GM21825 (cell line): ENCODE measurements at regions not wholly inside any gene's neighbourhood (a gene's known extent, or its start where the extent isn't known, plus 50 kb on each side); places are given as distances from the start of the nearest gene placed in this dataset.

Experiments
- ATAC-seq: cut with Tn5 transposase; IDR thresholded peaks from one replicate; pipeline ENCODE4 v1.9.1; 2021; ENCODE audit warnings: mild to moderate bottlenecking, moderate library complexity; ENCODE audit not compliant: unreplicated experiment

DNA sequence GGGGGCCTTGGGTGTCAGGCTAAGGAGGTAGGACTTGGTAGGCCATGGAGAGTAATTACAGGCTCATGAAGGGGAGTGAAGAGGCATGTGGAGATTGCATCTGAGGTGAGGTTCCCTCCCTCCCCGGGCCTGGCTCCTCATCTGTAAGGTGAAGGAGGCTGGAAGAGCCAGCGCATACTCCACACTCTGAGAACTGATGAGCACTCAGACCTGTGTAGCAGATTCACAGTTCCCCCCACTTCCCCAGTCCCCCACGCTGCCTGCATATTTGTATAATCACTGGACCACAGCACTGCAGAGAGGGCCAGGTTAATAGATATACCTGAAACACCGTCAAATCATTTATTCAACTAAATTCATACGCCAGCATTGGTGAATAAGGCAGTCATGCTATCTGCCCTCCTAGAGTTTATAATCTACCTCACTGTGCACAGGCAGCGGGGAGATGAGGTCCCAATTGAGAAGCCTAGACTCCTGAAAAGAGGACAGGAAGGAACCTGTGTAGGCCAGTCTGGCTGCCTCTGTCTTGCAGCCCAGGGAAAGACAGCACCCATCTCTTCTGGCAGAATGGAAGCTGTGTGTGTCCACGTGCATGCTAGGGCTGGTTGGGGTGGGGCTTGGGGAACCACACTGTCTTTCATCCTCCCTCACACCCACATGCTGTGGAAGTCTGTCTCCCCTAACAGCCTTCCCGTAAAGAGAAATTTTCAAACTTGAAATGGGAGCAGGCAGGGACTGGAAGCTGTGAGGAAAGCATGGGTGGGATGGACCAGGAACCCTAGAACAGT lies 110.6 kb upstream of the ATP1A1 start:
- no peak for ATAC-seq

DNA sequence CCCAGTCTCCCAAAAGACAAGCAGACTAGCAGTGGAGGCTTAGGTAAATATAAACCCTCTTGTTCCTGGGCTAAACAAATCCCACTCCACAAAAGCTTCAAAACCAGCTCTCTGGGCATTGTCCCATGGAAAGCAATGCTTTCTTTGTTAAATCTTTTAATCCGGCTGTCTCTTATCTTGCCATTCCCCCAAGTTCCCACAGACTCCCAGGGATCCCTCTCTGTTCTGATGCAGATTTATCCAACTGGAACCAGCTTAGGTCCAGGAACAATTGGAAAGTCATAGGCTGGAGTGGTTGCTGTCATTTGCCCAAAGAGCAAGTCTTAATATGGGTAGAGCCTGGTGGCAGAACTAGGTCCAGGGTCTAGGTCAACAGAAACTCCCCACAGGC lies 110.1 kb upstream of the ATP1A1 start:
- no peak for ATAC-seq

DNA sequence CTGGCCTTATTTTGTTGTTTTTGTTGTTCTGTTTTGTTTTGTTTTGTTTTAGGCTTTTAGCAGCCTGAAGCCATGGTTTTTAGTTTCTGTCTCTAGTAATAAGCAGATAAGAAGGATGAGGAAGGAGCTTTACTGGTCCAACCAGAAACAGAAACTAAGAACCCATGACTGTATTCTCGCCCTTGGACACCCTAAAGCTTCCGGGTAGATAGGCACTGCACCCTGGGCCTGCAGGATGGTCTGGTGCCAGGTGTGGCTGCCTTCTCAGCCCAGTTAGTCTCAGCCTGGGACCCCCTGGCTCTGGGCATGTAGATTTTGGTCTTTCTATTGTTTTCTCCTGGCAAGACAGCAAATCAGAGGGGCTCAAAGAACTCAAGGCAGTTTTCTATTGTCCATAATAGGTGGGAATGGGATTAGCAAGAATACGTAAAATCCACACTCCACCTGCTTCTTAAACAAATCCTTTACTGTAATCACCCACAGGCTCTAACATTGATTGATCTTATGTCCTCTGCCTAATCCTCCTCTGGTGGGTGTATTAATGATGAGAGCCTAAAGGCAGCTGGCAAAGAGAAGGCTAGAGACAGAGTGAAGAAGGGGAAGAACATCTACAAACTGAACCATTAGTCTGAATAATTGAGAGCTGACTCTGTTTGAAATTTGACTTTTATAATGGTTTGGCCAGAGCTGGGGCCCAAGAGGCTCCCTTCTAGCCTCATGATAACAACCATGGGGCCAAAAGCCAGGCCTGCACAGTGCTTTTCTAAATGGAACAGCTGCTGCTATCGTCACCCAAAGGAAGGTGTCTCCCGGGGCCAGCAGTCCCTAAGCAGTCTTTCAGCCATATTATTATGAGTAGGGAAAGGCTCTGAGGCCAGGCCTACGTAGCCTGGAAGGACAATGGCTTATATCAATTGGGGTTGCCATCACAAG lies 106.8 kb upstream of the ATP1A1 start:
- ATAC-seq: no peak

DNA sequence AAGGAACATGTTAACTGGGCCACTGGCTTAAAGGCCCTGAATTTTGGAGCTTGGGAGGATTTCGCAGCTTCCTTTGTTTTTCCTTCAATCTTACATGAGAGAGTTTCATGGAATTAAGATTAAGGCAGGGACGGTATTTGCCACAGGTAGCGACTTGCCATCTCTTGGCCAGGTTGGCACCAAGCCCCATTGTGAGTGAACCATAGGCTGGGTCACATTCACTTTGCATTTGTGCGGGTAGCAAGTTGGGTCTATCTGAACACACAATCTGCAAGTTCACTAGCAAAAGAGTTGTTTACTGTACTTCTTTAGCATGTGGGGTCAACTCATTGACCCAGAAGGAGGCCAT lies 106.2 kb upstream of the ATP1A1 start:
- no peak for ATAC-seq

DNA sequence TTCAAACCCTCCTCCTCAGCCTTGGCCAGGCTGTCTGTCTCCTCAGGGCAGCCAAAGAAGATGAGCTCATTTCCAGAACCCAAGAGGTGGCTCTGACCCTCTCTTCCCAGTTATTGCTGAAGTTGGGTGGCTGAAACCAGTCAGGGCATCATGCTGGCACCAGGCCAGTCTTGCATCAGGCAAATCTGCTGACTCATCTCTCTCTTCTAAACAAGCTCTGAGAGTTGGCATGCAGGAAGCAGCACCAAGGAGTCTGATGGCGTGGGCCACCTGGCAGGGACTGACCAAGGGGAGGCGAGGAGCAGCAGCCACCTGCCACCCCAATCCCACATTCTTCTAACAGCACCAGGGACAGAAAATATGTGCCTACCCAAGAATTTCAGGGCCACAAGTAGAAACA lies 104.8 kb upstream of the ATP1A1 start:
- ATAC-seq: no peak

DNA sequence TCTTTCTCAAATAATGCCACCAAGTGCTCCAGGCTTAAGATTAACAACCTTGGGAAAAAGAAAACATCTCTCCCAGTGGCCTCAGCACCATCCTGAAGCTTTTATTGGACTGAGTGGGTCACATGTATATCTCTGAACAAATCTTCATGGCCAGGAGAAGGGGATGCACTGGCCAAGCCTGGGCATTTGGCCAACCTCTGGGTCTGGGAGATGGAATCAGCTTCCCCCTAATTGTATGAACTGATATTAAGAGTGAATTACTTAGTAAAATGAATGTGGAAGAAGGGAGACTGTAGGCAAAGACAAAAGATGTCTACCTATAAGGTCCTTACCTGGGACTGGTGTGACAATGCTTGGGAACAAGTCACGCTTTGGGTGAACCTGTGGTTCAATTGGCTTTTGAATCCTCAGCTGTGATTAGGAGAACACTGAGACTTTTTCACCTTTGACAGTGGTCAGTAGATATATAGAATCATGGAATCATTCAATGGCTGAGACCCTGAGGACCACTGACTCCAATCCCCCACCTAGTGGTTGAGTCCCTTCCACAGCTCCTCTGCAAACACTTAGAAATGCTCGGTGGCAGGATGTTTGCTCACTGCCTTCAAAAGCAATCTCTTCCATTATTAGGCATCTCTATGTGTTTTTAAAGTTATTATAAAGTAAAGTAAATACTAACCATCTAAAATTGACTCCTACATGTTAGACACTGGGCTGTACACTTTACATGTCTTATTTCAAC lies 102.6 kb upstream of the ATP1A1 start:
- ATAC-seq: no peak

DNA sequence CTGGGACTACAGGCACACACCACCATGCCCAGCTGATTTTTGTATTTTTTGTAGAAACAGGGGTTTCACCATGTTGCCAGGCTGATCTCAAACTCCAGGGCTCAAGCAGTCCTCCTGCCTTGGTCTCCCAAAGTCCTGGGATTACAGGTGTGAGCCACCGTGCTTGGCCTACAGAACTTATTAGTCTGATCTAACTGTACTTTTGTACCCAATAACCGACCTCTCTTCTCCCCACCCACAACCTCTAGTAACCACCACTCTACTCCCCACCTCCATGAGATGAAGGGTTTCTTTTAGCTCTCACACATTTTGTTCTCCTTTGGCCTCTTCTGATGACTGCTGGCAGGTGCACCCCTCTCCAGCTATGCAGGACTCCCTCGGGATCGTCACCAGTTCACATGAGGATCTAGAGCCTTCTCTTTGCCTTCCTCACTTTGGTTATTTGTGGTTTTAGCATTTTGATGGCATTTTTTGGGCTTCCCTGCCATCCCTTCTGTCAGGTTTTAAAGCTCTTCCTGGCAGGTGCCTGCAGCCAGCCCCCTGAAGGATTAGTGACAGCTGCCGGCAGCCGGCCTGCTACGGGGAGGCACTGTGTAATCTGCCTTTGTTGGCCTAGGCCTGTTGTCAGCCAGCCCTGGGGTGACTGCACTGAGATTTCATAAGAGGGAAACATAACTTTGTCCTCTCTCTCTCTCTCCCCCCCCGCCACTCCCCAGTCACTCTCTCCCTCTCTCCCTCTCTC lies 99.8 kb upstream of the ATP1A1 start:
- ATAC-seq: no peak

DNA sequence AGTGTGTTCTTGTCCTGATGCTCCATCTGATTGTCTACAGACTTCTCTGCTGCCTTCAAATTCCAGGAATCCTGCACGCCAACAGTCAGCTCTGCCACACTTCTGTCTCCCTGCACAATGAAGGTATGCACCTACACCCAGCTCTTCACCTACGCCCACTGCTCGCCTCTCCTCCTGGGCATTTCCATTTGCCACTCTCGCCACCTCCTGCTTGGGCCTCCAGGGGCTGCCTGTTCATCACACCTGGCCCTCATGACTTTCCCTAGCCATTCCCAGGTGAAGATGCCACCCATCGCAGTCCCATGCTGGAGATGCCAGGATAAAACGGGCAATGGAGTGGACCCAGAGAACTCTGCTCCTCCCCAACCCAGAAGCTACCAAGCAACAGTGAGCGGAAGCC lies 96.5 kb upstream of the ATP1A1 start:
- no peak for ATAC-seq

DNA sequence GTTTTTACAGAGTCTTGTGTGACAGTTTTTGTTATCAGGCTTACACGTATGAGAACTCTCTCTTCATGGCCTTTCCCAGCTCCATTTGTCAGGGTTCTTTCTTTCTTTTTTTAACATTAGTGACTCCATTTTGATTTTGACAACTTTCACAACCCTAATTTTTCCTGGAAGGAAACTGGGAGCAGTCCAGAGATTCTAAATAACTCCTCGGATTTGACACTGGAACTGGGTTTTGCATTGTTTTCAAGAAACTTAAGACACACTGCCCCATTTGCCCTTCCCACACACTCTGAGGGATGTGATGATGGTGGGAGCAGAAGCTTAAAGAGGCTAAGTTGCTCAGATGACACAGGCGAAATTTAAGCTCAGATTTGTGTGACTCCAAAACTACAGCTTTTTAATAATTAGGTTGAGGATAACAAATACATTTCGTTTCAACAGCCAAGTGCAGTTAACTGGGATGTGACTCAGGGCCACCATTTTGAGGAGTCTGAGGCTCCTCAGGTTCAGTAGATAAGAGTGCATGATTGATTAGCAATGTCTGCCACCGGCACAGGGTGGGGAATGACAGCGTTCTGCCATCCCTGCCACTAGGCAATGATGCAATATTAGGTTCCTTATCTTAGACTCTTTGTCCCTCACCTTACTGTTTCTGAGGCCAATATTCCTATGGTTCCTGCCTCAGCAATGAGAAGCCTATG lies 95.1 kb upstream of the ATP1A1 start:
- no peak for ATAC-seq

DNA sequence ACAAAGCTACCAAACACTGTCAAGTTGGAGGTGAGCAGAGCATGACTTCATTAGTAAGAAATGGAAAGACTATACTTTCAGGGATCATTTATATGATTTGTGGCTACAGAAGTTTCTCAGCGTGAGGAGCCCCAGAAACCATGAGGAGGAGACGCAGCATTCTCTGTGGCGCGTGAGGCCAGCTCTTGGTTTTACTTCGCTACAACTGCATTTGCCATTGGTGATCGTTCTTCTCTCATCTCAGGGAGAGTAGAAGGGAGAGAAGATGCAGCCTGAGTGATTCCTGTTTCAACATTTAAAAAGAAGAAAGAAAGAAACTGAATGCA lies 94.5 kb upstream of the ATP1A1 start:
- ATAC-seq: no peak

DNA sequence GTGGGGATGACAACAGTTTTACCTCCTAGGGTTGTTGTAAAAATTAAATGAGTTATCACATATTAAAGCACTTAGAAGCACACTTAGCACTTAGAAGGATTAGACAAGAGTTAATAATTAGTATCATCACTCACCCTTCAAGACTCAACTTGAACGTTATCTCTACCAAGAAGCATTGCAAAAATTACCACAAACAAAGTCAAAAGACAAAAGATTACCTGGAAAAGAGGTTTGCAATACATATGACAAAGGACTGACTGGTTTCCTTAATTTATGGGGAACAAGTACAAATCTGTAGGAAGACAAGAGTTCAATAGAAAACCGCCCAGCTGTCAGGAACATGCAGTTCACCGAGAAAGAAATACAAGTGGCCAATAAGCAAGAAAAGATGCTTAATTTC lies 93.3 kb upstream of the ATP1A1 start:
- no peak for ATAC-seq

DNA sequence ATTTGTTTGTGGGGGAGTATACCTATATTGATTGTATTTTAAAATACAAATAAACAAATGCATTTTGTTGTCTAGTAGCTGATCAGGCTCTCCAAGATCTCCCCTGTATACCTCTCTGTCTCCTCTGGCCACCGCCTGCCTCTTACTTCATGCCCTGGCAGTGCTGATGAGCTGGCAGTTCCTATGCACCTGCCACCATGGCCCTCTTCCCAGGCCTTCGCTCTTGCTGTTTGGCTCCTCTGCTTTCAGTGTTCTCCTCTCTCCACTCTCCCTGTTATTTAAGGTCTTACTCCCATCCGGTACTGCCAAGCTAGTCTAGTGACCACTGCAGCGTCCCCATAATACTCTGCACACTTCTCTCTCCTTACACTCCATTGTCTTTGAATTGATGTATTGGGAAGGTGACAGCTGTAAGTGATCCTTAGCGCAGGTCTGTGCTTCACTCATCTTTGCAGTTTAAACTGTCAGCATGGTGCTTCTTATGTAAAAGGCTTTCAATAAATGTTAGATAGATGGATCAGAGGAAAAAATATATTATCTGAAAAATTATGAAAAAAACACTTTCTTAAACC lies 88.1 kb upstream of the ATP1A1 start:
- ATAC-seq: no peak

DNA sequence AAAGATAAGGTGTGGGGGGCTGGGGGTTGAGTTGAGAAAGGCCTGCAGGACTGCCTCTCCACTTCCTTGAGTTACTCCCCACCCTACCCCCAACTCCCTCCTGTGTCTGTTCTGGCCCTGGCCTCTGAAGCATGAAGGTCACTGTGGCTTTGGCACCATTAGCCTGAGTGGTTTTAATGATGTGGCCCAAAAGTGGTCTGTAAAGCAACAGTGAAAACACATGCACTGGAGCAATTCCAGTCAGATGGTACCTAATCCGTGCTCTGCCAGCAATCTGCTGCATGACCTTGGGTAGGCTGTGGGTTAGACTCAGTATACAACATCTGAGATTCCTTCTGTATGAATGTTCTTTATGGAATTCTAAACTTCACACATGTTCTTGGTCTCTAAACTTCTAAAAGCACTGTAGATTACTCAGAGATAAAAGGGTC lies 86.5 kb upstream of the ATP1A1 start:
- ATAC-seq: no peak

DNA sequence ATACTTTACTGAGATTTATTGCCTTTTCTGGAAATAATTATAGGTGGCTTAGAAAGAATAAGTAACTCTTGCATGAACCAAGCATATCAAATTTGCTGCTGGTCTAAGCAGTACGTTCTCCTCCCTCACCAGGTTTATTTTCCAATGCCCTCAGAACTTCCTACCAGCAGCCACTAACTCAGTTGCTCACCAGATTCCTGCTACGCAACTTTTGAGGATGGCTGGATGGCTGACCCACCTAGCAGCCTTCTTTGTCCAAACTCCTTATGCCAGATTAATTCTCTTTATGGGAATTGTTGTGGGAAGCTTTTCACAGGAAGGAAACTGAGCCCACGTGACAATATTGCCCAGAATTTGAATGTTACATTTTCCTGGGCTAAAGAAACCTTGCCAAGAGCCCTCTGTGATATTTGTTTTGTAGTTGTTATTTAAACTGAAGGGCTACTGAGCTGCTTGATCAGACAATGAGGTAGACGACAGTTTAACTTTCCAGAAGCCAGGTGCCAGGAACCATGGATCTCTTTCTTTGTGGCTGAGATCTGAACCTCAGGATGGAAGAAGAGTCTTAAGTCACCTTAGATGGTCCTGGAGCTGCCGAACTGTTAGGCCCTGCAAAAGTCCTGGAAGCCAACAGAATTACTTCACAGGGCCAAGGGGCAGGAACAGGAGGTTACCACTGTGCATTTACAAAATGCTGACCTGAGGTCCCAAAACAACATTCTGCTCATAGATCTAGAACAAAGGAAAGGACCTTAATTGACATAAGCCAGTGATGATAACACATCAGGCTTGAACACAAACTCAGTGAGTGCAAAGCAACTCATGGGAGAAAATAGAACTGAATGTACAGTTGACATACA lies 85.5 kb upstream of the ATP1A1 start:
- ATAC-seq: no peak

DNA sequence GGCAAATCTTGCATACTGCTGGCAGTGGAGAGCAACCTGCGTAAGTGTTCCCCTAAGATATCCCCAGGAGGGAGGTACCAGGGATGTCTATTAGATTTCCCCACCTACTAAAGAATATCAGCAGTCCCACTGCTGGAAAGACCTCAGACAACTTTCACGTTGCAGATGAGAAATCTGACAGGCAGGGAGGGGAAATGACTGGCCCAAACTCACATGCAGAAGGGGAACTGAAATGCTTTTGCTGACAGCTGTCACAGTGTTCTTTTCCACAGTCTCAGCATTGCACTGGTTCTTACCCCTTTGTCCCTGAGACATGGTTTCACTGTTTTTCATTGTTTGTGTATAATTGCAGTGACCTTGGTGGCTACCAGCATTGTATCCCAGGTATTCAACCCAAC lies 84.8 kb upstream of the ATP1A1 start:
- ATAC-seq: no peak

DNA sequence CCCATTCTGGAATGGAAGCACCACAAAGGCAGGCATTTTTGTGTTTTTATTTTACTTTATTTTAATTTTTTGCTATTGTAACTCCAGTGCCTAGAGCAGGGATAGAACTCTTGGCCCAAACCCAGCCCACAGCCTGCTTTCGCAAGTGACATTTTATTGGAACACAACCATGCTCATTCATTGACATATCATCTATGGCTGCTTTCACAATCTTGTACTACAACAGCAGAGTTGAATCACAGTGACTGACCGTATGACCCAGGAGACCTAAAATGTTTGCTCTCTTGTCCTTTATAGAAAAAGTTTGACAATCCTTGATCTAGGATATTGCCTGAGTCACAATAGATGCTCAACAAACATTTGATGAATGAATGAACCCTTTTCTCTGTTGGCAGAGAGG lies 83.9 kb upstream of the ATP1A1 start:
- no peak for ATAC-seq

DNA sequence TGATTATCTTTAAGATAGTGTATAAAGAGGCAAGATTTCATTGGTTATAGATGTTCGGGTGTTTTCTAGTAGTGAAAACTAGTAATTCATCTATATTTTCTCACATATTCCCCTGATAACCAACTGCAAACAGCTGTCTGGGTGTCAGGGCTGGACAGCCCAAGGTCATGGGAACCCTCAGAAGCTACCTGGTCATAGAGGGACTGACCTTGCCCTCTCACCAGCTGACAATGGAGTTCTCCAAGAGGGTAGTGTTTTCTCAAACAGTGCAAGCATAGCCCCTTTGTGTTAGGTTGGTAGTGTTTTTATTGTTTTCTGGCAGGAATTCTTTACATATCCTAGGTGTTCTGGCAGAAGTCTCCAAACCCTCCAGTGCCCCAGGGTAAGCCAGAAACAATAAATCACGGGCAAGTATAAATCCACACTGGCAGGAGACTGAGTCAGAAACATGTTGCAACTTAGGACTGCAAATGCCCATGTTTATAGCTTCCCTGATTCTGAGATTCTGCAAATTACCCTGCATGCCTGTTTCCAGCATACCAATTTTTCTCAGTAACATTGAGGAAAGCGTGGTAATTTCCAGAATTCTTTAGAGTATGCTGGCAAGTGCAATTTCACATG lies 82.8 kb upstream of the ATP1A1 start:
- no peak for ATAC-seq

DNA sequence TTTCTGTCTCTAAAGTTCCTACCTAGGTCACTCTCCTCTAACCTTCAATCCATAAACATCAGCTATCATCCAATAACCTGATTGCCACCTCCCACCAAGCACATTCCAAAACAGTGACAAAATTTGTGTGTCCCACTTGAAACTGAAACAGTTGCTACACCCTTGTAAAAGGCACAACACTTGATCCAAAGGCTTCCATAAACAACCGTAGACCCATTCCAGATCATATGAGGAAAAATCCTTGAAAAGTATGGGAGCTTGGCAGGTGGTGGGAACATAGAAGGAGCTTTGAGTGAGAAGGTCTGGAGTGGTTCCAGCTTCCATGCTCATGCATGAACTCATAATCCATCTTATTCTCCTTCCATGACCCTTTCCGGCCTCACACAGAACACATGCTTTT lies 82.0 kb upstream of the ATP1A1 start:
- no peak for ATAC-seq
